Tibial nerve (tissue), 4 donors: ENCODE measurements at regions not wholly inside any gene's neighbourhood (a gene's known extent, or its start where the extent isn't known, plus 50 kb on each side); places are given as distances from the start of the nearest gene placed in this dataset.

Experiments used
- DNase-seq, 2 donors: peaks; one replicate each; pipeline ENCODE4 v3.0.0-alpha.2; 2019; ENCODE audit warnings: low spot score in 2 of 2
- H3K27ac ChIP-seq, 4 donors: fragments of 200-600 bp; sonication (generic) in 3 of 4; one replicate each; pipeline ENCODE4 v1.5.1; 2017 to 2019; ENCODE audit warnings: mild to moderate bottlenecking in 1 of 4
- H3K27me3 ChIP-seq, 2 donors: fragments of 200-600 bp; sonication (generic) in 1 of 2; one replicate each; pipeline versions ENCODE4 v1.5.1 to v1.6.0; 2017 to 2019
- H3K36me3 ChIP-seq, 3 donors: fragments of 200-600 bp; sonication (generic); one replicate each; pipeline ENCODE4 v1.5.1; 2018 to 2019
- H3K4me1 ChIP-seq, 4 donors: fragments of 200-600 bp; sonication (generic) in 3 of 4; one replicate each; pipeline ENCODE4 v1.5.1; 2017 to 2019
- H3K4me3 ChIP-seq, 4 donors: fragments of 200-600 bp; sonication (generic) in 3 of 4; one replicate each; pipeline ENCODE4 v1.5.1; 2017 to 2019; ENCODE audit warnings: mild to moderate bottlenecking in 1 of 4, moderate library complexity in 1 of 4
- H3K9me3 ChIP-seq, 4 donors: fragments of 200-600 bp; sonication (generic) in 3 of 4; one replicate each; pipeline ENCODE4 v1.5.1; 2017 to 2019
- CTCF ChIP-seq, 5 experiments: fragments of 200-600 bp in 3 of 5; fragments of 450-650 bp in 2 of 5; sonication (generic) in 3 of 5; IDR thresholded peaks; one replicate each; pipeline ENCODE4 v1.5.1; 2016 to 2019; ENCODE audit warnings: antibody characterized with exemption in 5 of 5, mild to moderate bottlenecking in 3 of 5, moderate library complexity in 2 of 5
- EP300 ChIP-seq, 2 donors: sonication (generic); formaldehyde crosslinking; IDR thresholded peaks; one replicate each; pipeline ENCODE4 v1.6.1; 2017; ENCODE audit warnings: antibody characterized with exemption in 2 of 2, mild to moderate bottlenecking in 1 of 2
- POLR2A ChIP-seq, 2 donors: fragments of 450-650 bp; IDR thresholded peaks; one replicate each; pipeline ENCODE4 v1.6.1; 2017; ENCODE audit warnings: antibody characterized with exemption in 2 of 2, mild to moderate bottlenecking in 2 of 2, moderate library complexity in 2 of 2
- WGBS, 2 donors: methylation state at CpG; one replicate each; pipeline ENCODE4 v1.1.5; 2018; 5-methylcytosine and 5-hydroxymethylcytosine counted together

GRCh38 chr6:80544976-80545722 is 438.7 kb downstream of the BCKDHB start:
- no peaks in the 10 kb centered on the region for H3K9me3 ChIP-seq
- DNase-seq = no peak
- TF ChIP-seq POLR2A (IDR thresholded peaks at IDR 0.05) = no peak
- TF ChIP-seq CTCF (IDR thresholded peaks at IDR 0.05) = no peak
- no peak for TF ChIP-seq EP300 (IDR thresholded peaks at IDR 0.05)
- H3K4me1 ChIP-seq = peaks cover 5 to 72% (median 14%) of the 10 kb centered on the region in 4 donors
- no peak overlapping the region for H3K4me3 ChIP-seq
- H3K27ac ChIP-seq = peak overlapping the region in 1 of 4 donors; percentile 15
- H3K27me3 ChIP-seq = no peaks in the 10 kb centered on the region
- H3K36me3 ChIP-seq = no peaks in the 10 kb centered on the region

DNA sequence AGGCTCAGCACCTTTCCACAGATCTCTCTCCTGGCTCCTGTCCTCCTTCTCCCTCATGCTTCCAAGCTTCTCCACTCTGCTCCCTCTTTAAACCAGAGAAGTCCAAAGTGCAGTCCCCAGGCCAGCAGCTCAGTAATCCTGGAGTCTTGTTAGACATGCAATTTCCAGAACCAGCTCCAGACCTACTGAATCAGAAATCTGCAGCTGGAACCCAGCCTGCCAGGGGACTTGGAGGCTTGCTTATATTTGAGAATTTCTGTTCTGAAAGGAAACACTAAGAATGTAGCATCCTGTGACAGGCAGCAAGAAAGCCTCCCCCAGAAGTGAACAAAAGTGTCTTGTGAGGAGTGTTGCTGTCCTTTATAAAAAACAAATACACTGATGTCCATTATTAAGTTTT is 438.1 kb downstream of the BCKDHB start:
- Histone ChIP-seq H3K36me3 (no peaks in the 10 kb centered on the region), H3K9me3 (no peaks in the 10 kb centered on the region), H3K4me3 (no peak overlapping the region), H3K4me1 (peaks cover 5 to 68% (median 14%) of the 10 kb centered on the region in 4 donors), H3K27me3 (no peaks in the 10 kb centered on the region), H3K27ac (peak overlapping the region in 2 of 4 donors; percentile 15 to 73)
- no peak for DNase-seq
- no peak for TF ChIP-seq CTCF (IDR thresholded peaks at IDR 0.05)
- TF ChIP-seq EP300 (IDR thresholded peaks at IDR 0.05) = no peak
- no peak for TF ChIP-seq POLR2A (IDR thresholded peaks at IDR 0.05)

DNA sequence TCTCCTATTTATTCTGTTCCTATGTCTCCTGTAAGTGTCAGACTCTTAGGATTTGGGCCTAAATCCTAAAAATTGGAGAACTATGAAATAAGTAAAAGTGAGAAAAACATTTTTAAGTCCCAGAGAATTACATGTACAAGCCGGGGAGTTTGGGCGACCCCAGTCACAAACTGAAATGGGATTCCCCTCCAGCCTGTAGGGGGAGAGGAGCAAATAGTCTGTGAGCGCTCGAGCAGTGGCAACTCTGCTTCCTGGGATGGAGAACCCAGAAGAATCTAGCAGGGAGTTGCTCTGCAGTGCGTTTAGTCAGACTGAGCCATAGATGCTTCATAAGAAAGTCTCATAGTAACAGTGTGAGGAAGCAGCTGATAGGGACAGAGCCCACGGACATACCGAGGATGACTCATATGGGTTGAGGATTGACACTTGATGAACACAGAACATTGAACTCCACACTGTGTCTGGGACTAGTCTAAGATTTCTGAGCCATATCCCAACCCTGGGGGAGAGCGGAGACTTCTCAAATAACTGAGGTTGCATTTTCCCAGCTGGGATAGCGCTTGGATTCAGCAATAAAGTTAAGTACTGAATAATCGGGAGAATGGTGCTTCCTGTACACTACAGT is 437.2 kb downstream of the BCKDHB start:
- Histone ChIP-seq H3K27me3 (no peaks in the 10 kb centered on the region), H3K9me3 (no peaks in the 10 kb centered on the region), H3K27ac (peak overlapping the region in 2 of 4 donors; percentile 15 to 73), H3K4me1 (peaks cover 2 to 60% (median 12%) of the 10 kb centered on the region in 4 donors), H3K4me3 (no peak overlapping the region), H3K36me3 (no peaks in the 10 kb centered on the region)
- TF ChIP-seq POLR2A (IDR thresholded peaks at IDR 0.05) (no peak), CTCF (IDR thresholded peaks at IDR 0.05) (no peak), EP300 (IDR thresholded peaks at IDR 0.05) (no peak)
- no peak for DNase-seq
- WGBS, 2 donors = 75 to 78% methylated on average over 10 of the region's 10 CpGs

GRCh38 chr6:80543151-80543550 is 436.7 kb downstream of the BCKDHB start:
- Histone ChIP-seq H3K9me3 (no peaks in the 10 kb centered on the region), H3K27me3 (no peaks in the 10 kb centered on the region), H3K27ac (peak overlapping the region in 2 of 4 donors; percentile 15 to 48), H3K4me3 (no peak overlapping the region), H3K36me3 (no peaks in the 10 kb centered on the region), H3K4me1 (peaks cover 0 to 54% (median 10%) of the 10 kb centered on the region in 4 donors)
- WGBS, 2 donors = 57 to 58% methylated on average over 1 of the region's 1 CpG
- no peak for TF ChIP-seq POLR2A (IDR thresholded peaks at IDR 0.05)
- TF ChIP-seq CTCF (IDR thresholded peaks at IDR 0.05) = no peak
- no peak for TF ChIP-seq EP300 (IDR thresholded peaks at IDR 0.05)
- no peak for DNase-seq

DNA sequence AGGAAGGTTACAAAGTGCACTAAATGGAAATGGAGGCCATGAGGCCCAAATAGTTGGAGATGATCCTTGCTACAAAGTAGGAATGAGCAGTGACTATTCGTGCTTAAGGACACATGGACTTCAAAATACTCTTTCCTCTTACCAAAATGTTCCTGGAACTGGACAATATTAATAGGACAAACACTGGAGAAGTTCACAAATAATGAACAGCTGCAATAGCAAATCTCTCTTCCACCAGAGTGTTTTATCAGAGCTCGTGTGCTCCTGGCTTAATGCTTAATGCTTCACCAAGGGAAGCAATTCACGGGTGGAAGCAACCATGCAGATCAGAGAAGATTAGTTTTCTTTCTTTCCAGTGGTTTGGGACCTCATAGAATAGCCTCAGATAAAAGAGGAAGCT is 435.4 kb downstream of the BCKDHB start:
- Histone ChIP-seq H3K27me3 (no peaks in the 10 kb centered on the region), H3K4me1 (peaks cover 0 to 43% (median 6%) of the 10 kb centered on the region in 4 donors), H3K27ac (no peak overlapping the region), H3K36me3 (no peaks in the 10 kb centered on the region), H3K9me3 (no peaks in the 10 kb centered on the region), H3K4me3 (no peak overlapping the region)
- DNase-seq = no peak
- 56 to 62% methylated on average over 3 of the region's 3 CpGs for WGBS, 2 donors
- TF ChIP-seq CTCF (IDR thresholded peaks at IDR 0.05) (no peak), POLR2A (IDR thresholded peaks at IDR 0.05) (no peak), EP300 (IDR thresholded peaks at IDR 0.05) (no peak)
